PC-3 (cell line): ENCODE measurements at regions not wholly inside any gene's neighbourhood (a gene's known extent, or its start where the extent isn't known, plus 50 kb on each side); places are given as distances from the start of the nearest gene placed in this dataset.

ENCODE experiments used
- EZH2 ChIP-seq: fragments of 300-600 bp; sonication (generic); IDR thresholded peaks from one replicate; pipeline ENCODE4 v1.6.1; 2017; ENCODE audit warnings: antibody characterized with exemption, mild to moderate bottlenecking, low read length; ENCODE audit not compliant: unreplicated experiment
- EZH2phosphoT487 ChIP-seq: fragments of 300-600 bp; sonication (generic); IDR thresholded peaks from 2 replicates; pipeline ENCODE4 v1.6.1; 2018; ENCODE audit warnings: mild to moderate bottlenecking, antibody characterized with exemption, low read length, borderline replicate concordance
- TF ChIP-seq, protein P1 (sequence below): fragments of 300-600 bp; sonication (generic); conservative IDR thresholded peaks from 2 replicates; pipeline ENCODE4 v1.5.1; 2017; ENCODE audit warnings: antibody characterized with exemption, low read depth, mild to moderate bottlenecking, low read length

DNA sequence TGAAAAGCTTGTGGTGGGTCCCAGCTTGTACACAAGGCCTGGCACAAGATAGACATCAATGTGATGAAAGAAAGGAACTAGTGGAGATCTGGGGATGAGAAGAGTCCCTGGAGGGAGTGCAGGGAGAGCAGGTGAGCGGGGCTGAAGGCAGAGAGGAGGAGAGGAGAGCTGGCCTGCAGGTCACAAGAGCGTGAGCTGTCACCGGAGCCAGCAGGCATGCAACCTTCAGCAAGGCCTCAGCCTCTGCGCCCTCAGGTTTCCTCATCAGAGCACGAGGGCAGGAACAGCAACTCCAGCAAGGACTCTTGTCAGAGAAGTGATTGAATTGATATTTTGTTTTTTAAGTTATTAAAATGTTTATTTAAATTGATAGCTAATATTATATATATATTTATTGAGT is 188.6 kb downstream of the CXCL12 start:
- TF ChIP-seq, protein P1, sequence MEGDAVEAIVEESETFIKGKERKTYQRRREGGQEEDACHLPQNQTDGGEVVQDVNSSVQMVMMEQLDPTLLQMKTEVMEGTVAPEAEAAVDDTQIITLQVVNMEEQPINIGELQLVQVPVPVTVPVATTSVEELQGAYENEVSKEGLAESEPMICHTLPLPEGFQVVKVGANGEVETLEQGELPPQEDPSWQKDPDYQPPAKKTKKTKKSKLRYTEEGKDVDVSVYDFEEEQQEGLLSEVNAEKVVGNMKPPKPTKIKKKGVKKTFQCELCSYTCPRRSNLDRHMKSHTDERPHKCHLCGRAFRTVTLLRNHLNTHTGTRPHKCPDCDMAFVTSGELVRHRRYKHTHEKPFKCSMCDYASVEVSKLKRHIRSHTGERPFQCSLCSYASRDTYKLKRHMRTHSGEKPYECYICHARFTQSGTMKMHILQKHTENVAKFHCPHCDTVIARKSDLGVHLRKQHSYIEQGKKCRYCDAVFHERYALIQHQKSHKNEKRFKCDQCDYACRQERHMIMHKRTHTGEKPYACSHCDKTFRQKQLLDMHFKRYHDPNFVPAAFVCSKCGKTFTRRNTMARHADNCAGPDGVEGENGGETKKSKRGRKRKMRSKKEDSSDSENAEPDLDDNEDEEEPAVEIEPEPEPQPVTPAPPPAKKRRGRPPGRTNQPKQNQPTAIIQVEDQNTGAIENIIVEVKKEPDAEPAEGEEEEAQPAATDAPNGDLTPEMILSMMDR: no peak
- TF ChIP-seq EZH2phosphoT487: no peak
- TF ChIP-seq EZH2: no peak
